ENCODE measurements at regions not wholly inside any gene's neighbourhood (a gene's known extent, or its start where the extent isn't known, plus 50 kb on each side); places are given as distances from the start of the nearest gene placed in this dataset.
"Not testable (repeated sequence)": the region's sequence is repeated elsewhere in the genome, so short reads cannot be mapped to it uniquely, and the experiment has no call there.

DNA sequence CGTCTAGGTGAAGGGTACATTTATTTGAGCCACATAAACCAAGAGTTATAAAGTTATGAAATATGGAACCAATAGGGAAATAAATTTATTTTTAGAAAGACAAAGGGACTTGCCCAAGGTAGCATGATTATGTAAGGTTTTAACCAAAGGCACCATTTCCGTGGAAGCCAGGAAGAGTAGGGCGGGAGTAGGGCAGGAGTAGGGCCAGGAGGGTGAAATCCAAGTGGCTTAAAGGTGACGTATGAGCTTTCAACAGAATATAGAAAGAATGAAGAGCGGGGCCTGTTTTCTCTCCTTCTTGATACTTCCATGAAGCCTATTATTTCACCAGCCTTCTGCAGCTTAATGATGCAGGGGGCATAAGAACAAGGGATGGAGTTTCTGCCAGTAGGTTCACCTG lies 91.7 kb upstream of the PNPLA4 start:
- DNase-seq: no peak

DNA sequence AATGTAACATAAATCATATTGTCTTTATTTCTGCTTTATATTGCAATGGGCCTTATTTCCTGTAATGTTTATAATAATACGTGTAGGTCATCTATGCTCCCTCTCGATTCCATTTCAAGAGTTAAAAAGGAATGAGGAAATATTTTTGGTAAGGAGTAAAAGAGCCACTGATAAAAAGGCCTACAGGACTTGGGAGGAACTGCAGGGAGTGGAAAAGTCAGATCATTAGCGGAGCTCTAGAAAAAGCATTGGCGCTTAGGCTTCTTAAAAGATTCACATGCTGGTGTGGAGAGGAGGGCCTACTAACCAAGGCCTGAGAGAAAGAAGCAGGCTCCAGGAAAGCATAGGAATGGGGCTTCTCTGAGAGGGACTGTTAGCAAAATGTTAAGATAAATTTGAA lies 82.9 kb upstream of the PNPLA4 start:
- DNase-seq: no peak

- no peak for DNase-seq
These were observed 78.6 kb upstream of the PNPLA4 start for GRCh38 chrX:8005678-8006347.

- DNase-seq: no peak
These were observed 76.1 kb upstream of the PNPLA4 start for GRCh38 chrX:8003147-8003883.

DNA sequence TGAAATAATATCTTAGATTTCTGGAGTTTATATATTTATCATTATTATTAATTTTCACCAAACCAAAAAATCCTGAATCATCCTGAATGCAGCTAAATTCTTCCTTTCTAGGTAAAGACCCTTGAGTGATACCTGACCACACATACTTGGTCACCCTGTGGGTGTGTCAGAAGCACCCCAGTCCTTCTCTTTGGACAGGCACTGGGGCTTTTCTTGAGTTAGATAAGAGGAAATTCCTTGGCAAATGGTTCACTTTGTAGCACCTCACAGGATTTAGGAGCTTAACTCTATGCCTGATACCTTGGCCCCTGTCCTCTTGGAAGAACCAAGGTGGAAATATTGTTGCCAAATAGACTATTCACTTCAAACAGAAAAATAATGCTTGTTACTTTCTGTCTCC lies 69.6 kb upstream of the PNPLA4 start:
- no peak for DNase-seq

GRCh38 chrX:7996414-7996813 lies 69.2 kb upstream of the PNPLA4 start:
- peak; percentile 47 for DNase-seq

- no peak for DNase-seq
These were observed 66.7 kb upstream of the PNPLA4 start for GRCh38 chrX:7993873-7994272.

- not testable (repeated sequence) for DNase-seq
These were observed 61.0 kb upstream of the PNPLA4 start for GRCh38 chrX:7988013-7988759.

- DNase-seq: no peak
These were observed 60.2 kb upstream of the PNPLA4 start for GRCh38 chrX:7987160-7988012.

DNA sequence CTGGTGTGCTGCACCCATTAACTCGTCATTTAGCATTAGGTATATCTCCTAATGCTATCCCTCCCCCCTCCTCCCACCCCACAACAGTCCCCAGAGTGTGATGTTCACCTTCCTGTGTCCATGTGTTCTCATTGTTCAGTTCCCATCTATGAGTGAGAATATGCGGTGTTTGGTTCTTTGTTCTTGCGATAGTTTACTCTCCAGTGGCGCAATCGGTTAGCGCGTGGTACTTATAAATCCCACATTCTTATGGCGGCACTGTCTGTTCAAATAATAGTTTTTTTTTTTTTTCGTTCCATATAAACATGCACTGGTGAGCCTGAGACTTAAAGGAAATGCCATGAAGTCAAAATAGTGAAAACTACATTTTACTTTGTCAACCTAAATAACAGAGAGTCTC lies 59.5 kb upstream of the PNPLA4 start:
- not testable (repeated sequence) for DNase-seq

DNA sequence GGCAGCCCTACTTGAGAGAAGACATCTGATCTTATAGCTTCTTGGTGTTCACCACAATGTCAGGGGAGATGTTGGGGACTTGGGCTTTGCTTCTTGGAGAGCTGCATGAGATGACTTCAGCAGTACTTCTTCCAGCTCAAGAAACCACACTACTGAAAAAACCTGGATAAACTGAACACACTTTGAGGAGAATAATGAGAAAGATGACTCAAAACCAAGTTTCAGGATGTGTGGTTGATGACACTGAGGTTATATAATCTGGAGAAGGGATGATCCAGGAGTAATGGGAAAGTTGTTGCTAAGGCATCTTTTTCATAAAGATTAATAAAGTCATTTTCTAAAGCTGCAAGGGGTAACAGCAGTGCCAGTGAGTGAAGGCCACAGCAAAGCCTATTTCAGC lies 58.4 kb upstream of the PNPLA4 start:
- no peak for DNase-seq

DNA sequence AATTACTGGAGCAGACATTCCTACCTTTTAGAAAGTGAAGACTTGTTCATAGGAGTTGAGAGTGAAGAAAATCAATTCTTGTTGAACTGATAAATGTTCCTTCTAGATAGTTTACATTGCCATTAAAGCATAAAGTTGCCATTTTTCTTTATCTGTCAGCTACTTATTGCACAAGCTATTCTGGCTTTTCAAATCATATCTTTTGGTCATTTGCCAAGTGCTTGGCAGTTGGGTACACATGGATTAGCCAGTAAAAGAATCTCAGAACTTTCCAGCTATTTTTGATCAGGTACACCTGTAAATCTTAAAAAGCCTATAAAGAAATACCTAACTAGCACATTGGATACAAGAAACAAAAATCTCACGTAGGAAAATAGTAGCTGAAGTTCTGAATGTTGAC lies 56.4 kb upstream of the PNPLA4 start:
- no peak for DNase-seq

Data from right forelimb (tissue), 1 donor.